A673 (cell line): ENCODE measurements at regions not wholly inside any gene's neighbourhood (a gene's known extent, or its start where the extent isn't known, plus 50 kb on each side); places are given as distances from the start of the nearest gene placed in this dataset.

Experiments
- CTCF ChIP-seq: fragments of 300-800, 200-600 bp; sonication (generic); conservative IDR thresholded peaks from 2 replicates; pipeline ENCODE4 v1.5.1; 2017; ENCODE audit warnings: low read depth, mild to moderate bottlenecking, antibody characterized with exemption, low read length, moderate library complexity, mixed read lengths
- EZH2 ChIP-seq: fragments of 200-600 bp; sonication (generic); IDR thresholded peaks from 2 replicates; pipeline ENCODE4 v1.6.1; 2017; ENCODE audit warnings: borderline replicate concordance, low read depth, mild to moderate bottlenecking, mixed read lengths, antibody characterized with exemption, low read length; ENCODE audit not compliant: poor library complexity, severe bottlenecking

DNA sequence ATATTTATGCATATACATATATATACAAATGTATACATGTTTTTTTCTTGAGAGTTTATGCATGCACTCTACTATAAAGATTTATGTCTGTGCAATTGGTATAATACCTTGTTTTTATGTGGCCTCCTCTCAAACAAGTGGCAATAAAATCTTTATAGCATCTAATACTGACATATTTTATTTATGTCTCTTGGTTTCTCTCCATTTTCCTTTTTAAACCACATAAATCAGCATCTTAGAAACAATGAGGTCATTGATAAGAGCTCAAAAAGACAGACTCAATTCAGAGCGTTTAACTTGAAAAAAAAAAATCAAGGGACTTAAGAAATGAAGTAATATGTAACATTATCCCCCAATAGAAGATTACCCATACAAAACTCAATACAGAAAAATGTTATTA lies 1442.2 kb upstream of the ALCAM start:
- TF ChIP-seq CTCF (no peak), EZH2 (no peak)
